DND-41 (cell line): ENCODE measurements at regions not wholly inside any gene's neighbourhood (a gene's known extent, or its start where the extent isn't known, plus 50 kb on each side); places are given as distances from the start of the nearest gene placed in this dataset.

Experiments used
- CTCF ChIP-seq: IDR thresholded peaks from 2 replicates; pipeline ENCODE4 v1.5.1; 2012; ENCODE audit warnings: borderline replicate concordance, low read length, moderate library complexity, mild to moderate bottlenecking; ENCODE audit not compliant: poor library complexity, severe bottlenecking; ENCODE audit errors: extremely low read depth
- EZH2 ChIP-seq: IDR thresholded peaks from 3 replicates; pipeline ENCODE4 v1.6.1; 2012; ENCODE audit warnings: borderline replicate concordance, low read depth, mild to moderate bottlenecking, moderate library complexity, low read length, inconsistent platforms; ENCODE audit not compliant: severe bottlenecking

GRCh38 chr10:78898341-78899097 lies 170.2 kb upstream of the ZMIZ1 start:
- TF ChIP-seq CTCF, result no peak
- no peak for TF ChIP-seq EZH2
